GM12874 (cell line): ENCODE measurements at regions not wholly inside any gene's neighbourhood (a gene's known extent, or its start where the extent isn't known, plus 50 kb on each side); places are given as distances from the start of the nearest gene placed in this dataset.

ENCODE experiments used
- TF ChIP-seq, protein P1 (sequence below): IDR thresholded peaks from 2 replicates; pipeline ENCODE4 v1.5.1; 2011; ENCODE audit warnings: low read depth, mild to moderate bottlenecking, control low read depth, low read length, moderate library complexity; ENCODE audit not compliant: insufficient read depth

GRCh38 chr15:69693059-69693458 is 240.4 kb downstream of the RPLP1 start:
- TF ChIP-seq, protein P1, sequence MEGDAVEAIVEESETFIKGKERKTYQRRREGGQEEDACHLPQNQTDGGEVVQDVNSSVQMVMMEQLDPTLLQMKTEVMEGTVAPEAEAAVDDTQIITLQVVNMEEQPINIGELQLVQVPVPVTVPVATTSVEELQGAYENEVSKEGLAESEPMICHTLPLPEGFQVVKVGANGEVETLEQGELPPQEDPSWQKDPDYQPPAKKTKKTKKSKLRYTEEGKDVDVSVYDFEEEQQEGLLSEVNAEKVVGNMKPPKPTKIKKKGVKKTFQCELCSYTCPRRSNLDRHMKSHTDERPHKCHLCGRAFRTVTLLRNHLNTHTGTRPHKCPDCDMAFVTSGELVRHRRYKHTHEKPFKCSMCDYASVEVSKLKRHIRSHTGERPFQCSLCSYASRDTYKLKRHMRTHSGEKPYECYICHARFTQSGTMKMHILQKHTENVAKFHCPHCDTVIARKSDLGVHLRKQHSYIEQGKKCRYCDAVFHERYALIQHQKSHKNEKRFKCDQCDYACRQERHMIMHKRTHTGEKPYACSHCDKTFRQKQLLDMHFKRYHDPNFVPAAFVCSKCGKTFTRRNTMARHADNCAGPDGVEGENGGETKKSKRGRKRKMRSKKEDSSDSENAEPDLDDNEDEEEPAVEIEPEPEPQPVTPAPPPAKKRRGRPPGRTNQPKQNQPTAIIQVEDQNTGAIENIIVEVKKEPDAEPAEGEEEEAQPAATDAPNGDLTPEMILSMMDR: no peak

DNA sequence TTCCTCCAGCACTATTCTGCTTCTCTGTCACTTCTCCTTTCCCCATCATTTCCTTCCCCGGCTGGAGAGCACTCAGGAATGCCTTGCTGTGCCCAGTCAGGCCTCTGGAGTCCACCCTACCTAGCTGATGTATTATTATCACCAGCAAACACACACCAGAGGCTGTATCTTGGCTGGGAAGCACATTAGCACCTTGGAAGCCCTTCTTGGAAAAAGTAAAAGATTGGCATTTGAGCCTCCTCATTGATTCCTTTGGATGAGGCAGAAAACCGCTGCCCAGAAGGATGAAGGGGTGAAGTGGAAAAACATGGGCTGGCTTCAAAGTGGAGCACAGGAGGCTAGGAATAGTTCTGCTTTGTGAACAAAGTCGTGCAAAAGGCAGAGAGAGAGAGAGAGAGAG is 244.3 kb downstream of the RPLP1 start:
- TF ChIP-seq, protein P1: no peak

GRCh38 chr15:69697916-69698315 is 245.3 kb downstream of the RPLP1 start:
- TF ChIP-seq, protein P1: no peak

DNA sequence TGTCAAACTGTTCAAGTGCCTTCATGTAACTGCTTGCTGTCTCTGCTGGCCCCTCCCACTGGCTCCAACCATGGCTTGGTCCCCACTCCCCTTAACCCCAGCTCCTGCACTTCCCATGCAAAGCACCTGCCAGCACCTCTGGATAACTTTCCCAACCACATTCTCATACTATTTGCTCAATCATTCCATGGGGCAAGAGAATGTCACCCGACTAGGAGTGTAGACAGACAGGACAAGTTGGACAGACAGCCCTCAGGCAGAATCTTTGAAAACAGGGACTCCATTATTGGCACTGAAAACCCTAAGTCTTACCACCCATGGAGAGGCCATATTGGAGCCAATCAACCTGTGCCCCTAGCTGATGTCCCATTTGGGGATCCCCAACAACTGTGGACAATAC is 246.5 kb downstream of the RPLP1 start:
- TF ChIP-seq, protein P1: no peak

DNA sequence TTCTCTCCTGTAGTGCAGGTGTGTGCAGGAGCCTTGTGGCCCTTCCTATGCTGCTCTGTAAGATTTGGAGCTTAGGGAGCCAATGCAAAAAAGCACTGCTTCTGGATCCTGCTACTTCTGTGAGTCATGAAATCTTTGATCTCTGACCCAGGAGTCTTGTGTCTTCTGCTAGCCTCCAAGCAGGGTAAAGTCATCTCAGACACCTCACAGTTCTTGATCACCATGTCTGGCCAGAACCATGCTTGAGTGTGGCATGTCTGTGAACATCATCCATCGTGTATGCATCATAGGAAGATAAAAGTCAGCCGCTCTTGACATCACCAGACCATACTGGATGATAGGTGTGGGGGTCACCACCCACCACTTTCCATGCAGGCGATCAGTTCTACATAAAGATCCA is 247.8 kb downstream of the RPLP1 start:
- TF ChIP-seq, protein P1: no peak

DNA sequence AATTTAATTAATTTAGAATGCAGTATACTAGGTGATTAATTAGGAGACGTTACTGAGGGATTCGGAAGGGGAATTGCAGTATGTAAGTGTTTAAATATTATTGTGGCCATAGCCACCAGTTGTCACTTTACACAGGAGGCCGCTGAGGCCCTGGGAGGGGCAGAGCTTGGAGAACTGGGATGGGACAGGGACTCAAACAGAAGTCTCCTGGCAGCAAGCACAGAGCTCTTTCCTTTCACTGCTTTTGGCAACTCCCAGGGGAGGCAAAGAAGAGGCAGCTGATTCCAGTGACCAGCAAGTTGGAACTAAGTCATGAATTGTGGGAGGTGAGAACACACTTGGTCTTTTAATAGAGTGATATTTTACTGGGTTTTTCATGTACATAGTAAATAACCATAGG is 248.6 kb downstream of the RPLP1 start:
- TF ChIP-seq, protein P1: no peak

DNA sequence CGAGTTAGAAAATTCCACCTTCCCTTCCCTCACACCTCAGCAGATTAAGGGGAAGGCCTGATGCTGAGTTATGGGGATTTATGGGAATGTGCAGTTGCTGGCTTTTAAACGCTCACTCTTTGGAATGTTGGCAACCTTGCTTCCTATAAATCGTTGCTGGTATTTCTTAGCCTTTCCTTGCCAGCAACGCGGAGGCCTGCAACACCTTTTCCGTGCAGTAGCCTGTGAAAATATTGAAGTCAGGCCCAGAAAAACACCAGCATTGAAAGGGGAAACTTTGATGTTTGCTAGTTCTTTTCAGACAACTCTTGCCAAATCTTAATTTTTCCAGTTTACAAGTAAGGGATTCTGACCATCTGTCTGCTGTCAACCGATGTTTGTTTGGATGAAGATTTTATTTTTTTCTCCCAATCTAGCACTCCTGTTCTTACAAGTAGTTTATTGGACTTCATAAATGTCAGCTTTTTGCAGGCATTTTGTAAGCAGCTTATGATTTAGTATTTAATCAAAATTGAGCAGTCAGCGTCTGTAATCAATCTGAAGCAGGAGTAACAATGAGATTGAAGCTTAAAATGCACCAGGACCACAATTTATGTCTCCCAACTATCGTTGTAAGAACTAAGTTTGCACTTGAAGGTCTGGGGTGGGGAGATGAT is 251.0 kb downstream of the RPLP1 start:
- TF ChIP-seq, protein P1: no peak
